ENCODE measurements at regions not wholly inside any gene's neighbourhood (a gene's known extent, or its start where the extent isn't known, plus 50 kb on each side); places are given as distances from the start of the nearest gene placed in this dataset.

DNA sequence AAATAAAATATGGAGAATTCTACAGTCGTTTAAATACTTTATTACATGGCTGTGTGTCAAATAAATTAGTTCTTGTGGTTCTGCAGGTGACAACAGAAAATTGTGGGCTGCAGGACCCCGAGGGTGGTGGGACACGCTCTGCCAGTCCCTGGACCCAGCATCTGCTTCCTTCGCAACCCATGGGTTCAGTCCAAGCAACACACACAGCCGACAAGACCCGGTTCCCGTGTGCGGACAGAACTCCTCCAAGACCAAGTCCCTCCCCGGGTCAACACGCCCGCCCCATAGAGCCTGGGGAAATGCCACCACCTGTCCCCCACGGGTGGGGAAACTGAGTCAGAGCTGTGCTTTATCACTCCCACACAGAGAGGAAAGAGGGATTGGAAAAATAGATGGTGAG, 238.9 kb downstream of the BRD1 start:
- DNase-seq (ENCODE audit: low read depth, low spot score): no peak

DNA sequence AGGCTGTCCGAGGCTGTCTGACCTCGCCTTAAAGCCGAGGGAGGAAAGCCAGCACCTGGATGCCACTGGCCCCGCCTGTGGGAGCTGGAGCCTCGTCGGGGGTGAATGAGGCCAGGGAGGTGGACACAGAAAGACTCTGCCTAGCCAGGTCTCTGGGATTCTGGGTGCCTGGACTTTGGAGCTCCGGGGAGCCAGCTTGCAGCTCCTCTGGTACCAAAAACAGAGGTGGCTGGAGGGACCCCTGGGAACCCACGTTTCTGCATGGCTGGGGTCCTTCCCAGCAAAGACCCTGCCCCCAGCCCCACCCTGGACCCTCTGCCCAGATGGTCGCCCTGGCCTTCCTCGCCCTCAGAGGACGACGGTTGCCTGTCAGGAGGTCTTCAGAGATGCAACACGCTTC, 239.7 kb downstream of the BRD1 start:
- DNase-seq (ENCODE audit: low read depth, low spot score): no peak

DNA sequence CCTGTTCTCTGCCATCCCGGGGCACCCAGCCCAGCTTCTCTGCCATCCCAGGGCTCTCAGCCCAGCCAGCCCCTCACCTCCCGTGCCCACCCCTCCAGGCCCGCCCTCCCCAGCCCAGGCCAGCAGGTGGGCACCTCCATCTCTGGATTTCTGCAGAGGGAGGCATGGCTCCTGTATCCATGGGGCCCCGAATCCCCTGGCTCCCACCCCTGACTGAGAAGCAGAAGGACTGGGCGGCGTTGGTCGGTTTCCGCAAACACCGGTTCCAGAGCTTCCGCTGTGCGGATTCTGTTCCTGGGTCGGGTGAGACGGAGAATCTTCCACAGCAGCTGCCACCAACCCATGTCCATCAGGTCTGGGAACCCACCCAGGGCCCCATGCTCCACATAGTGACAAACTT, 240.3 kb downstream of the BRD1 start:
- DNase-seq (ENCODE audit: low read depth, low spot score): no peak

DNA sequence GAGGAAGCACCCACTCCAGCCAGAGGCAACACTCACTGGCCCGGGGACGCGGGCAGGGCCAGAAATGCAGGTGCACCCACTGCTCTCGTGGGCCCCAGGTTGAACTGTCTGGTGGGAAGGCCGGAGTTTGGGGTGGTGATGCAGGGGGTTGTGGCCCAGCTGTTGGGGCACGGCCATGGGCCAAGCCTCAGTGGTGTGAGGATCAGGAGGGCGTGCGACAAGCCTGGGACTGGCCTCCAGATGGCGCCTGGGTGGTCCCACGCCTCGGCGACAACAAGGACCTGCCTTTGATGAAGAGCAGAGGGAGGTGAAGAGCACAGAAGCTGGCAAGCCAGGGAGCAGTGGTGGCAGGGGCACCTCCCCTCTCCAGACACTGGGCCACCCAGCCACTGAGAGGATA, 240.8 kb downstream of the BRD1 start:
- DNase-seq (ENCODE audit: low read depth, low spot score): no peak

DNA sequence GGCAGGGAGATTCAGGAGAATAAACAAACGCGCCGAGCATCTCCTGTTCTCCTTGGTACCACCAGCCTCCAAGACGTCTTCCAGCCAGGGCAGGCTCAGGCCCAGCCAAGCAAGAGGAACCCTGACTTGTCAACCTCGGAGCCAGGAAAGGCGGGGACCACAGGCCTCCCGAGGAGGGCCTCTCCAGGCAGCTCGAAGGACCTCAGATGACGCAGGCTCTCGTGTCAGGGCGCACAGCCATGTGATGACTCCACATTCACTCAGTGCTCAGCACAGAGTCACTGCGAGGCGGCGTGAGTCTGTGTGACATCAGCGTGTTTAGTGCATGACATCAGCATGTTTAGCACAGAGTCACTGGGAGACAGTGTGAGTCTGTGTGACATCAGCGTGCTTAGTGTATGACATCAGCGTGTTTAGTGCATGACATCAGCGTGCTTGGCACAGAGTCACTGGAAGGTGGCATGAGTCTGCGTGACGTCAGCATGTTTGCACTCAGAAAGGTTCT, 241.4 kb downstream of the BRD1 start:
- no peak for DNase-seq (ENCODE audit: low read depth, low spot score)

DNA sequence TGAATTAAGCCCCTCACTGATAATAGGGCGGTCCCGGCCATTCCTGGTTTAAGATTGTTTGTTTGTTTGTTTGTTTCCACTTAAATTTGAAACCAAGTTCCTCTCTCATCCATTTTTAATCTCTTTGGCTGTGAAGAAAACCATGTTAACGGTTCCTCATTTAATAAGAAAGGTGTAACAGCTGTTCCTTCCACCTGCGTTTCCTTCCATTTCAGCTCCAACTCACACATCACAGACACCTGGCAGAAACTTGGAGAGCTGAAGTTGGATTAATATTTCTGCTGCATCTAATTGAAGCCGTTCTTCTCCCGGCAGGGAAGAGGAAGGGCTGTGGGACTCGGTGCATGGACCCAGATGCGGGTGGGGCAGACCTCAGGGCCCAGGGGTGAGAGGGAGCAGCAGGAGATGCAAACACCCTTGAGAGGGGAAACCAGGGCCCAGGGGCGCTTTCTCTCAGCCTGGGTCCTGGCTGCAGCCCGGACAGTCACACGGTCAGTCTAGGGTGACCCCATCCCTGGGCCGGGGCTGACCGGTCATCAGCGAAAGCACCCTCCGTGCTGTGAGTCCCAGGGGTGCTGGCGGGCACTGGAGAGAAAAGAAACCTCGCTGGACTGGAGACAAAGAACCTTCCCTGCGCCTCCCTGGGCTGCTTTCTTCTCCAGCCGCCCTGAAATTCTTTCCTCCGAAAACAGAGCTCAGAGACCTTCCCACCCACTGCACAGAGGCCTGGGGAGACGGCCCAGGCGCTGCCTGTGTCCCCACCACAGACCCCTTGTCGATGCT, 242.0 kb downstream of the BRD1 start:
- no peak for DNase-seq (ENCODE audit: low read depth, low spot score)

DNA sequence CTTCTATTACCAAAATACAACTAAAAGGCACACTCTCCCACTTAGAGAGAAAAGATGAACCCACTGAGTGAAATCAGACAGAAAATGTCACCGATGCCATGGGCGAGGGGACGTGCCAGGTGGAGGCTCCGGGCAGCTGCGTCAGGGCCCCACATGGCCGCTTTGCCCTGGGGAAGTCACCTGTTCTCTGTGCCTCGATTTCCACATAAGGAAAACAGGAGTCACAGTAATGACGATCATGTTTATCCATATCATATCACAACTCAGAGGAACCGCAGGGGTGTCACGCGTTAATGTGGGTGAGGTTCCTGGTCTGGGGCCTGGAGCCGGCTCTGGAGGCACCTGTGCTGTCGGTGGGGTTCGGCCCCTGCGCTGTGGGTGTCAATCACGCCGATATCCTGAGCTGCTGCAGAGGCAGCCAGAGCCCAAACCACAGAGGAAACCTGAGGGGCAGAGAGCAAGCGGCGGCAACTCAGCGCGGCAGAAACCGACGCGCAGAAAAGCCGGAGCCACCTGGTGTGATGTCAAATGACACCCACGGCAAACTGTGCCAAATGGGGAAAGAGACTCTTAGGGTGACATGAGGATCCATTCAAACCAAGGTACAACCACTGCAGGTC, 243.7 kb downstream of the BRD1 start:
- no peak for DNase-seq (ENCODE audit: low read depth, low spot score)

DNA sequence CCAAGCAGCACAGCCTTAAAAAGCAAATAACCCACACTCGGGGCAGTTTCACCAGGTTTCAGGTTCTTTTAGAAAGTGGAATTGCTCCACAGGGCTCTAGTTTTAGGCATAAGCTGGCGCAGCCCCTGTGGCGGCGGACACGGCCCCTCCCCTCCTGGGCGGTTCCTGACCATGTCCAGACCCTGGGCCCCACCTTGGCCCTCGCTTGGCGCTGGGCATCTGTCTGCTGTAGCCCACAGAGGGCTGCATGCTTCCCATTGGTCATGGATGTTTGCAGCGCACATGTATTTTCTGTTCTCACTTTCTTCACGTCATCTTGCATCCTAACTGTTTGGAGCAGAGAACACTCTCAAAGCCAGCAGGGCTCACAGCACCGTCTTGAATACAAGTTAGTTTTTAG, 244.3 kb downstream of the BRD1 start:
- no peak for DNase-seq (ENCODE audit: low read depth, low spot score)

DNA sequence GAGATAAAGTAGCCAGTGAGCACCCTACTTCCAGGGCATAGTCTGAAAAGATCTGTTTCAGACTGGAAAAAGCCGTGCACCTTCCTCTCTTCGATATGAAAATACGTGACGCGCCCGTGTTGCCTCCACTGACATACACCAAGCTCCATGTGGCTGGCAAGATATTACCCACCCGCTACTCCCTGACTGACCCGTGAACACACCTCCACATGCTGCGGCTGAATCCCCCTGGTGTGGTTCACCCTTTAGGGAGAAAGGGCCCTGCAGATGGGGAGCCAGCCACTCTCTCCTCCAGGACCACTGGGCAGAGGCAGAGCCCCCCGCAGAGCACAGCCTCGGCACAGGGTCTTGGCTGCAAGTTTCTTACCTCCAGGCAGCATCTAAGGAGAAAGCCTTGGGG, 245.0 kb downstream of the BRD1 start:
- no peak for DNase-seq (ENCODE audit: low read depth, low spot score)

DNA sequence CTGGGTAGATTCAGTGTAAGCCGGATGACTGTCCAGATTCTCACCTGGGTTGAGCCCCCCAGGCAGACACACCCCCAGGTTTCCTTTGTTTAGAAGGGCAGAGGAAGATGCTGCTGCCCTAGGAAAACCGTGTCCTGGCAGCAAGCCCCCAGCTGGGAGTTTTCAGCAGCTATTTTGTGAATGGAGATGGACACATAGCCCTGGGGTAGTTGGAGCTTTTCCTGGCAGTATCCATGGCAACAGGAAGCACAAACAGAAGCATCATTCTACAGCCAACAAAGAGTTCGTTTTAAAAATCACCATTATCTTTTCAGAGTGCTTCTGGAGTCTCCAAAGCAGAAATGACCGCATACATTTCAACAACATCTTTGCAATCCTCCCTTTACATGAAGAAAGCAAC, 245.5 kb downstream of the BRD1 start:
- no peak for DNase-seq (ENCODE audit: low read depth, low spot score)

DNA sequence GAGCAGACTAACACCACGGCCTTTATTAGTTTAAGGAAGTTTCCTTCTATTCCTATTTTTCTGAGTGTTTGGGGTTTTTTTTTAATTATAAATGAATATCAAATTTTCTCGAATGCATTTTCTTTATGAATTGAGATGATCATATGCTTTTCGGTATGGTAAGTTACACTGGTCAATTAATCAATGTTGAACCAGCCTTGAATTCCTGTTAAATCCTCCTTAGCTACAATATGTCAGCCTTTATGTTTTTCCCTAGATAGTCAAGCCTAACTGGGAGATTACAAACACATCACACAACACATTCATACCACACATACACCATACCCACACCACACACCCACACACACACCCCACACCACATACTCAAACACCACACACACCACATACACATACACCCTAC, 247.6 kb downstream of the BRD1 start:
- DNase-seq (ENCODE audit: low read depth, low spot score): no peak

DNA sequence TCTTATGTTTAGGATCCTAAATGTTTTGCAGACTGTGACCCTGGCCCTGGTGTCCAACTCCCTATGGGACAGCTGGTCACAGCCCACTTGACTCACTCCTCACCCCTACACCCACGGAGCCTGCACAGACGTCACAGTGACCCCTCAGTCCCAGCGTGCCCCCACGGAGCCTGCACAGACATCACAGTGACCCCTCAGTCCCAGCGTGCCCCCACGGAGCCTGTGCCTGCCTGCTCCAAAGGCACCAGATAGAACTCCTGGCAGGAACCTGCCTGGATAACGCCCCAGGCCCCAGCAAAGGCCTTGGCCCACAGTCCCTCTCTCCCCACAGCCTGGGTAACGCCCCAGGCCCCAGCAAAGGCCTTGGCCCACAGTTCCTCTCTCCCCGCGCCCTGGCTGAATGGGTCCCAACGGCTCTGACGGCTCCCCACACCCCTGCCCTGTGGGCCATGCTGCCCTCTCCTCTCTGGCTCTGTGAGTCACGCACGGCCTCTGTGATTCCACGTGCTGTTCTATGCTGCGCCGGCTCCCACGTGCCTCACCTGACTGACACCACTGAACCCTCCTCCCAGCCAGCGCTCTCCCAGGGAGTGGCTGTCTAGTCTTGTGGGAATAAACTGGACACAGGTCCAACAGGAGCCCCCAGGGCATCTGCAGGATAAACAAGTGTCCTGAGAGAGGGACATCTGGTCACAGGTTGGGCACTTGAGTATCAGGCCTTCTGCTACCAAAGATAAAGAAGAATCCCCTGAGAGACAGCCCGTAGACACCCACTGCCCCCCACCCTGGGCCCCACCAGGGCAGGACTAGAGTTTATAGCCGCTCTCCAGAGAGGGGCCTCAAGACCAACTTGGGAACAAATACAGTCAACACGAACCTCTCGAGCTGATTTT, 250.3 kb downstream of the BRD1 start:
- no peak for DNase-seq (ENCODE audit: low read depth, low spot score)

DNA sequence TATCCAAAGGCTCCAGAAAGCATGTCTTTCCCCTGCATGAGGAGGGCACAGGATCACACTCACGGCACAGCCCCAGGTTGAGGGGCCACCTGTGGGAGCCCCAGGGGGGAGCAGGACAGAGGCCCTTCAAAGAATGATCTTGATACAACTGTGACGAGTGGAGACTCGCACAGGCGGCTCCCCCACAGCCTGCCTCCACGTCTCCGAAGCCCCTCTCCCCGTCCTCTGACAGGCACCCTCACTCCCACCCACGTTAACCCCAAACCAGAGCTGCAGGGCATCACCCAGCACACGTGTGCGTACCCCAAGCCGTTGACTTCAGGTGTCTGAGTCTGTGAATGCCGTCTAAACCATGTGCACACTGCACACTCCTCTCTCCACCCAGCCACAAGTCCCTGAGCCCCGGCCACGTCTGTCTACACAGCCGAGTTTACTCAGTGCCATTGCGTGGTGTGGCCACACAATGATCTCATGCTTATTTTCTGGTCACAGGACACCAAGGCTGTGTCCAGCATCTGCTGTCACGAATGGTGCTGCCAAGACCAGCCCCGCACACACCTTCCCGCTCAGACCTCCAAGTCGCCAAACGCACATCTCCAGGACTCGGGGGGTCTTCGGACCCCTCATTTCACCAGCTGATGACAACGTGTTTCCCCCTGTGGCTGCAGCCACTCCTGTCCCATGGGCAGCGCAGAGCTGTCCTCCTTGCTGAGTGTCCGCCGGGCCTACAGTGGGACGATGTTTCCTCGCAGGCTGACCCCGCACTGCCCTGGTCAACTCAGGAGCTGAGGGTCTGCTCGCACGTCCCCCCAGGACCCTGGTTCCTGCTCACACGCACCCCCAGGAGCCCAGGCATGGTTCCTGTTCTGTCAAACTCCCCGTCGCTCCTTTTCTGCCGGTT, 251.2 kb downstream of the BRD1 start:
- DNase-seq (ENCODE audit: low read depth, low spot score): no peak

DNA sequence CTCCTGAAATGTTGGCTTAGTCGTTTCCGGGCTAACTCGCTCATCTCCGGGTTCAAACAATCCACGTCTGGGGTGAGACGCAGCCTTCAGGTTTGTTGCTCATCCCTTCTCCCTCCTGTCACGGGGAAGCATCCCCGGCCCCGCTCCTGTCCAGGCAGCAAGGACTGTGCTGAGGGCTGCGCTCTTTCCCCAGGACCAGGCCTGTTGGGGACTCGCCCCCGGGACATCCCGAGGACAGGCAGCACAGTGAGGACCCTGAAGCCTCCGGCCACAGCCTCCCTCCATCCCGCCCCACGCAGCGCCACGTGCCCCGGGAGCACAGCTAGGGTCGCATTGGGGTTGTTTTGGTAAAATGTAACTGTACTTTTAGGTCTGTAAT, 252.0 kb downstream of the BRD1 start:
- DNase-seq (ENCODE audit: low read depth, low spot score): no peak

DNA sequence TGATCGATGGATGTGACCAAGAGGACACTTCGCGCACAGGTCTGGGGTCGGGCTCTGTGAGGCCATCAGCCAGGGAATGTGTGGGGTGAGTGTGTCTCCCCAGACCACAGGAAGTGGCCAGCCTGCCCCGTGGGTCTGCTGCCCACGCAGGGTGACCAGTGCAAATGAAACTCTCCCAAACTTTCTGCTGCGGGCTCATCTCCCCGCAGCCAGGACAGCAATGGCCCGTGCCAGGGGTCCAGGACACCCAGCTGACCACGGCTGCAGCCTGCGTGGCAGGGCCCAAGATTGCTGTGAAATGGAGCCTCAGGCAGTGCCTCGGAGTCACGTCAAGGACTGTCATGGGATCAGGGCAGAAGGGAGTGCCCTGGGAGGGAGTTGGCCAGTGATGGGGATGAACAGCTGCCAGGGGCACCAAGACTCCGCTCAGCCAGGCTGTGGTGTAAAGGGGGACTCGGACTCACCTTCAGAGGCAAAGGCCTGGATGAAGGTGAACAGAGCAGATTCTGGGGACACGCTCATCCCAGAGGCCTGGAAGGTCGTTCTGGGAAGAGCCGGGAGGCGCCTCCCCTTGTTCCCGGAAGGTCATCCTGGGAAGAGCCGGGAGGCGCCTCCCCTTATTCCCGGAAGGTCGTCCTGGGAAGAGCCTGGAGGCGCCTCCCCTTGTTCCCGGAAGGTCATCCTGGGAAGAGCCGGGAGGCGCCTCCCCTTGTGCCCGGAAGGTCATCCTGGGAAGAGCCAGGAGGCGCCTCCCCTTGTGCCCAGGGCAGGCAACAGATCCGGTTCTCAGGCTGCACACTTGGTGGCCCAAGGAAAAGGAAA, 252.6 kb downstream of the BRD1 start:
- DNase-seq (ENCODE audit: low read depth, low spot score): no peak

DNA sequence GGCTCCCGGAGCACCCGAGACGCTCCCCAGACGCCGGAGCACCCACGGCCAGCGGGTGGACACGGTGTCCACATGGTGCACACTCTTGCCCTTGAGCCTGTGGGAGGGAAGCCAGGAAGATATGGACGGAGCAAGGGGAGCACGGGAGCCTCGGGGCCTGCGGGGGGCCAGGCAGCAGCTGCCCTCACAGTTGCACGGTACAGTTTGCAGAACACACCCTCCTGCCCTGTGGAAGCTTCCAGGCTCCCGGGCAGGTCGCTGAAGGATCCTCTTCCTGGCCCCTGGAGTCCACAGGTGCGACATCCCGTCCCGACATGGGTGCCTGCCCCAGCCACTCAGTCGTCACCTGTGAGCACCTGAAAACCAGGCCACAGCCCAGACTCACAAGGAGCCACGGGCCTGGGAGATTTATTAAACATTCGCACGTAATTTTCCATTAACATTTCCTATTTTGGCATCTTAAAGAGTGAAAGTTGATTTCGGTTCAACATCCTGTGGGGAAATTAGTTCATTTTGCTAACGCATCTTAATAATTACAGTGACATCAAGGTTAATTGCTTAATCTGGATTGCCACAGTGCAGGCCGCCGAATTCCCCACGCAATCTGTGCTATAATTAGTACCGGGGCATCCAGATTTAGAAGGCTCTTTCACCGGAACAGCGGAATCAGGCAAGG, 253.3 kb downstream of the BRD1 start:
- DNase-seq (ENCODE audit: low read depth, low spot score): no peak

DNA sequence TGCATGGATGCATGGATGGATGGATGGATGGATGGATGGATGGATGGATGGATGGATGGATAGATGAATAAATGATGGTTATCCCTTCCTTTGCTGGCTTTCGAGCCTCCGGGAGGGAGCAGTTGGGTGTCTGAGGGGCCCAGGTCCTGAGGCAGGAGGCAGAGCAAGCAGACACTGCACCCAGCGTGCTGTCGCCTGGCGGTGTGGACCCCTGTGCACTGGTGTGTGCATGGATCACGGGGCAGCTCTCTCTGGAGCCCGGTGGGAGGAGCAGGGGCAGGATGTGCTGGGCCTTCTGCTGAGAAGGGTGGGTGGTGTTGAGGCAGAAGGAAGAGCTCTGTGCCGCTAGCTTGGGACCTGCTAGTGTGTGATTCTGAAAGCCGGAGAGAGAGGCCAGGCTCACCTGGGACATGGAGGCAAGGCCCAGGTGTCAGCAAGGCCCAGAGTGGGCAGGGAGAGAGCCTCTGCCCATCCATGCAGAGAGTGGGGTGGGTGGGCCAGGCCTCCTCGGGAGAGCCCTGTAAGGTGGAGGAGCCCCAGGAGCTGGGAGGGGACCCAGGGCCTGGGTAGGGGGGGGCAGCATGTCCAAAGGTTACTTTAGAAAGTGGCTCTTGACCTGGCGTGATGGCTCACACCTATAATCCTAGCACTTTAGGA, 254.4 kb downstream of the BRD1 start:
- DNase-seq (ENCODE audit: low read depth, low spot score): no peak

DNA sequence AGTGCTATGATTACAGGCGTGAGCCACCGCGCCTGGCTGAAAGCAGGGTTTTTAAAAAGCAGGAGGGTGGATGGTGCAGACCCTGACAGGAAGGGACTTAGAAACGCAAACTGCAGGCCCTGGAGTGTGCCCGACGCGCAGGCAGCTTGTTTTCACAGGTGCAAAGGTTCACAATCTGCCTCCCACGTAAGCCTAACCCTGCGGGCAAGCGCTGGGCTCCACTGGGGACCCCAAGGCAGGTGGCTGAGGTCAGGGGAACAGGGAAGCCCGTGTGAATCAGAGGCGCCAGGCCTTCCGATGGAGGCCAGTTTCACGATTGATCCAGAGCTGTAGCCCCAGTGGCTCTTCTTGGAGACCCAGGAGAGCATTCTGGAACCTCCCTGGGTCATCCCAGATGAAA, 256.3 kb downstream of the BRD1 start:
- no peak for DNase-seq (ENCODE audit: low read depth, low spot score)

DNA sequence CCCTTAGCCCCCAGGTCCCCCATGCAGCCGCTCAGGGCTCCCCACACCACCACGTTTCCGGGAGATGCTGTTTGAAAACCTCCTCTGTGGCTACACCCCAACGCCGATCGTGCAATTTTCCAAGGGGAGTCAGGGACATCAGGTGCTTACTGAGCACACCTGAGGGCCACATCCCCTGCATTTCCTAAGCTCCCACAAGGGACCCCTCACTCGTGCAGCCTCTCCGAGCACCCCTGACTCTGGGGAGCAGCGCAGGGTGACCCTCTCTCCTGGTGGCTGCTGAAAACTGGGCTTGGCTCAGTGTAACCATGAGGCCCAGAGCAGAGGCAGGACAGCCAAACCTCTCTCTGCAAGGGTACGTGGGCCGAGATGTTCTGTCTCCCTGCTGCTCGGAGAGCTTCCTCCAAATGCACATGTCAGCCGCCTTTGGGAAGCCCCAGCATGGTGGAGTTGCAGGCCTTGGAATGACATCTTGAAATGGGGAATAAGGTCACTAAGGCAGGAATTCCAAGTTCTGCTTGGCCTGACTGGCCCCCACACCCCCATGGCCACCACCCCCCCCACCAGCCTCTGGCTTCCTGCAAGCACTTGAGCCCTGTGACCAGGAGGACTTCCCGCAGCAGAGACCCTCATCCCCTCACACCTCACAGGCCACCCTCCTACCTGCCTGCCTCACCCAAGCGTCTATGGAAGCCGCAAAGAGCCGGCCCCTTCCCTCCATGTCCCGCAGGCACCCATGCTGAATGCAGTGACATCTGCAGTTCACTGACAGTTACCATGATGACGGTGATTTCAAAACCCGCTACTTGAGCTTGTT, 257.4 kb downstream of the BRD1 start:
- no peak for DNase-seq (ENCODE audit: low read depth, low spot score)
